Upper lobe of right lung (tissue), 1 donor: ENCODE measurements at regions not wholly inside any gene's neighbourhood (a gene's known extent, or its start where the extent isn't known, plus 50 kb on each side); places are given as distances from the start of the nearest gene placed in this dataset.

Source experiments
- ATAC-seq: fragments of 200-7000 bp; cut with Tn5 transposase; one replicate; pipeline ENCODE4 v1.9.1; 2020; ENCODE audit warnings: mild to moderate bottlenecking, moderate library complexity
- DNase-seq: peaks from one replicate; pipeline ENCODE4 v3.0.0-alpha.2; 2020
- H3K27ac ChIP-seq: fragments of 200-600 bp; one replicate; pipeline ENCODE4 v1.8.0; 2022
- H3K27me3 ChIP-seq: fragments of 200-600 bp; one replicate; pipeline ENCODE4 v1.8.0; 2022; ENCODE audit warnings: mild to moderate bottlenecking
- H3K36me3 ChIP-seq: fragments of 200-600 bp; one replicate; pipeline ENCODE4 v1.8.0; 2022
- H3K4me1 ChIP-seq: fragments of 200-600 bp; one replicate; pipeline ENCODE4 v1.8.0; 2022
- H3K4me3 ChIP-seq: fragments of 200-600 bp; one replicate; pipeline ENCODE4 v1.8.0; 2022; ENCODE audit warnings: mild to moderate bottlenecking
- H3K9me3 ChIP-seq: fragments of 200-600 bp; one replicate; pipeline ENCODE4 v1.8.0; 2022
- CTCF ChIP-seq: fragments of 200-600 bp; IDR thresholded peaks from one replicate; pipeline ENCODE4 v1.8.0; 2022; ENCODE audit warnings: antibody characterized with exemption
- intact Hi-C: fragments of 100-400 bp; cut with DNase I; formaldehyde crosslinking; loops from one replicate; pipeline ENCODE4 v1.11.0; 2022
- donor health status: DM: no; HTN: yes; CAD: no; lungs with severe emphysema.

GRCh38 chr1:193308438-193308837 lies 122.0 kb upstream of the B3GALT2 start:
- ATAC-seq (no peak), DNase-seq (no peak)
- H3K27me3 ChIP-seq = no peaks in the 10 kb centered on the region
- H3K4me3 ChIP-seq = no peak overlapping the region
- H3K36me3 ChIP-seq = no peaks in the 10 kb centered on the region
- TF ChIP-seq CTCF = no peak
- H3K9me3 ChIP-seq = no peaks in the 10 kb centered on the region
- H3K4me1 ChIP-seq = no peaks in the 10 kb centered on the region
- intact Hi-C loops = no loop called here
- no peak overlapping the region for H3K27ac ChIP-seq

- no peaks in the 10 kb centered on the region for H3K27me3 ChIP-seq
Measured at GRCh38 chr1:193306430-193306829, 120.0 kb upstream of the B3GALT2 start.

More at GRCh38 chr1:193306430-193306829, 120.0 kb upstream of the B3GALT2 start:
- TF ChIP-seq CTCF = no peak
- ATAC-seq (no peak), DNase-seq (no peak)
- Histone ChIP-seq H3K36me3 (no peaks in the 10 kb centered on the region), H3K4me1 (no peaks in the 10 kb centered on the region), H3K27ac (no peak overlapping the region), H3K4me3 (no peak overlapping the region), H3K9me3 (no peaks in the 10 kb centered on the region)
- intact Hi-C loops = no loop called here
